DOHH2 (cell line): ENCODE measurements at regions not wholly inside any gene's neighbourhood (a gene's known extent, or its start where the extent isn't known, plus 50 kb on each side); places are given as distances from the start of the nearest gene placed in this dataset.

ENCODE experiments used
- H3F3A ChIP-seq: fragments of 200-600 bp; sonication (generic), shearing (Covaris generic); 2 replicates; pipeline ENCODE4 v1.6.0; 2016; ENCODE audit warnings: antibody characterized with exemption, mild to moderate bottlenecking; ENCODE audit not compliant: control insufficient read depth, insufficient read depth
- H3K27ac ChIP-seq: fragments of 200-600 bp; sonication (generic); 2 replicates; pipeline ENCODE4 v1.5.1; 2014; ENCODE audit warnings: low read depth, mild to moderate bottlenecking, low read length, moderate library complexity
- H3K27me3 ChIP-seq: fragments of 200-600 bp; sonication (generic); 2 replicates; pipeline ENCODE4 v1.6.1; 2014; ENCODE audit warnings: mild to moderate bottlenecking, low read length, mixed read lengths; ENCODE audit not compliant: control insufficient read depth
- H3K36me3 ChIP-seq: fragments of 200-600 bp; sonication (generic); 2 replicates; pipeline ENCODE4 v1.6.1; 2014; ENCODE audit warnings: mild to moderate bottlenecking, low read length, moderate library complexity, mixed read lengths; ENCODE audit not compliant: control insufficient read depth
- H3K4me1 ChIP-seq: fragments of 200-600 bp; sonication (generic); 2 replicates; pipeline ENCODE4 v1.6.1; 2014; ENCODE audit warnings: mild to moderate bottlenecking, low read length, mixed read lengths; ENCODE audit not compliant: control insufficient read depth
- H3K4me2 ChIP-seq: fragments of 200-600 bp; sonication (generic); 2 replicates; pipeline ENCODE4 v1.6.0; 2014; ENCODE audit warnings: mild to moderate bottlenecking, low read length, moderate library complexity
- H3K4me3 ChIP-seq: fragments of 200-600 bp; sonication (generic); 2 replicates; pipeline ENCODE4 v1.5.1; 2014; ENCODE audit warnings: mild to moderate bottlenecking, low read length, mixed read lengths
- H3K79me2 ChIP-seq: fragments of 200-600 bp; sonication (generic); 2 replicates; pipeline ENCODE4 v1.6.1; 2014; ENCODE audit warnings: mild to moderate bottlenecking, low read length, mixed read lengths; ENCODE audit not compliant: control insufficient read depth
- H3K9me2 ChIP-seq: fragments of 200-600 bp; sonication (generic); replicated peaks from 2 replicates; pipeline ENCODE4 v1.6.1; 2014; ENCODE audit warnings: mild to moderate bottlenecking, low read length, mixed read lengths; ENCODE audit not compliant: control insufficient read depth
- H3K9me3 ChIP-seq: fragments of 200-600 bp; sonication (generic); 2 replicates; pipeline ENCODE4 v1.6.1; 2014; ENCODE audit warnings: antibody characterized with exemption, low read length, mixed read lengths; ENCODE audit not compliant: control insufficient read depth, insufficient read depth
- H4K20me1 ChIP-seq: fragments of 200-600 bp; sonication (generic); 2 replicates; pipeline ENCODE4 v1.6.0; 2014; ENCODE audit warnings: low read depth, mild to moderate bottlenecking, antibody characterized with exemption, low read length, moderate library complexity; ENCODE audit not compliant: control insufficient read depth, insufficient read depth
- CTCF ChIP-seq: fragments of 200-600 bp; sonication (generic); IDR thresholded peaks from one replicate; pipeline ENCODE4 v1.5.1; 2014; ENCODE audit warnings: antibody characterized with exemption, mild to moderate bottlenecking, low read depth, low read length; ENCODE audit not compliant: poor library complexity, severe bottlenecking
- EZH2phosphoT487 ChIP-seq: fragments of 200-600 bp; sonication (generic); IDR thresholded peaks from 2 replicates; pipeline ENCODE4 v1.6.1; 2017; ENCODE audit warnings: borderline replicate concordance, mild to moderate bottlenecking, antibody characterized with exemption, low read length, moderate library complexity, mixed read lengths

DNA sequence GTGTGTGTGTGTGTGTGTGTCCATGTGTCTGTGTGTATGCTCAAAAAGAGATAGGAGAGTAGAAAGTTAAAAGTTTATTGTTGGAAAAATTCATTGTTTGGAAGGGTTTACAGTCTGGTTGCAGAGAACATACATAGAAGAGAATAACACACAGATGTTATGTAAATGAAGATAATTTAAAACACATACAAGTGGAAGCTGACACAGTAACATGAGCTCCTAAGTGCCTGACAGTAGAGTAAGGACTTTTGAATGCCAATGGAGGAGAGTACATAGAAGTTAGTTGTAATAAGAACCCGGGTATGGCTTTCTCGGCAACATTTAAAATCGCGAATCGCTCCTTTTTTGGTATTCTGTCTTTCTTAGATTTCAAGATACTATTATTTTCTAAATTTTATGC lies 137.0 kb upstream of the FANCL start:
- no peak overlapping the region for H3K27ac ChIP-seq
- TF ChIP-seq CTCF (no peak), EZH2phosphoT487 (no peak)

DNA sequence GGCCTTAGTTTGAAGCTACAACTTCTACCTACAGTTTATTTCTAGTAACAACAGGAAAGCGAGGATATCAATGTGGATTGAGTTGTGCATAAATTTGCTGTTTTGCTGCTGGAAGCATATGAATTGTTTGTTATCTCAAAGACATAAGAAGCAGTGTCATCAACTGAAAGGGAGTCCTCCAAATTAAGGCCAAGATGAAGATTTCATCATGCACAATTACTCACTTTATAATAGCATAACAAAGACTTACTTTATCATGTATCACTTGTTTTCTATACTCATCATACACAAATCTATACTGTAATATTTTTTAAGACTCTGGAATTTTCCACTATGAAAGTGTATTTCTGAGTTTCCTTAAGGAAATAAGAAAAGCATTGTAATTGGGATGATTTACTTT lies 136.1 kb upstream of the FANCL start:
- Histone ChIP-seq H3K27ac (no peak overlapping the region), H3K79me2 (no peaks in the 10 kb centered on the region), H3K27me3 (no peaks in the 10 kb centered on the region), H3K36me3 (no peaks in the 10 kb centered on the region), H4K20me1 (no peaks in the 10 kb centered on the region), H3F3A (no peaks in the 10 kb centered on the region), H3K4me3 (no peak overlapping the region), H3K9me2 (no peaks in the 10 kb centered on the region), H3K9me3 (no peaks in the 10 kb centered on the region), H3K4me2 (no peak overlapping the region), H3K4me1 (no peaks in the 10 kb centered on the region)
- TF ChIP-seq CTCF (no peak), EZH2phosphoT487 (no peak)

More for the DNA sequence above, 137.0 kb upstream of the FANCL start:
- no peak overlapping the region for H3K4me2 ChIP-seq
- no peaks in the 10 kb centered on the region for H3K9me2 ChIP-seq
- no peaks in the 10 kb centered on the region for H3K27me3 ChIP-seq
- no peaks in the 10 kb centered on the region for H4K20me1 ChIP-seq
- no peak overlapping the region for H3K4me3 ChIP-seq
- no peaks in the 10 kb centered on the region for H3K79me2 ChIP-seq
- no peaks in the 10 kb centered on the region for H3K4me1 ChIP-seq
- no peaks in the 10 kb centered on the region for H3F3A ChIP-seq
- H3K36me3 ChIP-seq: no peaks in the 10 kb centered on the region
- H3K9me3 ChIP-seq: no peaks in the 10 kb centered on the region

DNA sequence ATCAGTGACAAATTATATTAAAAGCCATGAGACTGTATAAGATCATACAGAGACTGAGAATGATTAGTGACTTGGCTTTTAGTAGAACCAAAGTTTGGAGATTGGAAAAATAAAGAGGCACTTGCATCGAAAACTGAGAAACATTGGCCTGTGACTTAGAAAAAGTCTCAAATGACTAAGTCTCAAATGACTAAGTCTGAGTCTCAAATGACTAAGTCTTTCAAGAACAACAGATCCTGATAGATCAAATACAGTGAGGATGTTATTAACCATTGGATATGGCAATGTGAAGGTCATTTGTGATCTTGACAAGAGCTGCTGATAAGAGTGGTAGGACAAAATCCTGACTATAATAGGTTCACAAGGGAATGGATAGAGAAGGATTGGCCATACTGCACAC lies 135.5 kb upstream of the FANCL start:
- TF ChIP-seq CTCF (no peak), EZH2phosphoT487 (no peak)

DNA sequence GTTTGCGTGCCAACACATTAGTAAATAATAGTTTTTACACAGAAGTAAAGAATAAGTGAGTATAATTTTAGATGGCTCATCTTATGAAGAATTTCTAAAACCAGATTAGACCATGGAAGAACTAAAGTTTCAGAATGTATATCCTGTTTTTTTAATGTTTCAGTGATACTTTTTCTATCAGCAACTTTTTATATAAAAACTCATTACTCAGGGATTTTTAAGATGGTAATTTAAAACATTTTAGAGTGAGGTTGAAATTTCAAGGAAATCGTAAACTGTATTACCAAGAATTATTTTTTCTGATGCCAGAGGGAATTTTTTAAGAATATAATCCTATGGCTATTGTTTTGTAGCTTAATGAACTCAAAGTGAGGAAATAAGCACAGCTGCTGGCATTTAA lies 128.5 kb upstream of the FANCL start:
- Histone ChIP-seq H3K9me2 (no peaks in the 10 kb centered on the region), H3K4me2 (no peak overlapping the region), H3K9me3 (no peaks in the 10 kb centered on the region), H3K36me3 (no peaks in the 10 kb centered on the region), H4K20me1 (no peaks in the 10 kb centered on the region), H3K27me3 (no peaks in the 10 kb centered on the region), H3K4me3 (no peak overlapping the region), H3K4me1 (no peaks in the 10 kb centered on the region), H3F3A (no peaks in the 10 kb centered on the region), H3K27ac (no peak overlapping the region), H3K79me2 (no peaks in the 10 kb centered on the region)
- TF ChIP-seq CTCF (no peak), EZH2phosphoT487 (no peak)

More for the DNA sequence above, 135.5 kb upstream of the FANCL start:
- H3F3A ChIP-seq: no peaks in the 10 kb centered on the region
- no peaks in the 10 kb centered on the region for H3K9me2 ChIP-seq
- no peaks in the 10 kb centered on the region for H4K20me1 ChIP-seq
- H3K27ac ChIP-seq: no peak overlapping the region
- no peaks in the 10 kb centered on the region for H3K4me1 ChIP-seq
- H3K9me3 ChIP-seq: no peaks in the 10 kb centered on the region
- no peaks in the 10 kb centered on the region for H3K27me3 ChIP-seq
- no peak overlapping the region for H3K4me2 ChIP-seq
- no peak overlapping the region for H3K4me3 ChIP-seq
- no peaks in the 10 kb centered on the region for H3K79me2 ChIP-seq
- no peaks in the 10 kb centered on the region for H3K36me3 ChIP-seq
